ENCODE measurements at regions not wholly inside any gene's neighbourhood (a gene's known extent, or its start where the extent isn't known, plus 50 kb on each side); places are given as distances from the start of the nearest gene placed in this dataset.

GRCh38 chr7:156101355-156101754 lies 289.1 kb upstream of the SHH start:
- TF ChIP-seq CTCF (IDR thresholded peaks at IDR 0.05; ENCODE audit: low read depth, low read length, poor library complexity, severe bottlenecking) = no peak
- TF ChIP-seq EZH2phosphoT487 (IDR thresholded peaks at IDR 0.05; ENCODE audit: borderline replicate concordance, low read length) = no peak

Data from DOHH2 (cell line).